WTC11 (cell line): ENCODE measurements at regions not wholly inside any gene's neighbourhood (a gene's known extent, or its start where the extent isn't known, plus 50 kb on each side); places are given as distances from the start of the nearest gene placed in this dataset.

Source experiments
- ATF6 ChIP-seq: sonication (generic); formaldehyde crosslinking; IDR thresholded peaks from 2 replicates; pipeline ENCODE4 v1.8.1; 2023; ENCODE audit warnings: mild to moderate bottlenecking, missing genetic modification reagents
- CBFB ChIP-seq: sonication (generic); formaldehyde crosslinking; IDR thresholded peaks from 2 replicates; pipeline ENCODE4 v1.8.1; 2022; ENCODE audit warnings: mild to moderate bottlenecking, low read depth, missing genetic modification reagents
- CTCF ChIP-seq: fragments of 200-600 bp; IDR thresholded peaks from 2 replicates; pipeline ENCODE4 v1.8.0; 2022; ENCODE audit warnings: antibody characterized with exemption
- KAT7 ChIP-seq: sonication (generic); formaldehyde crosslinking; IDR thresholded peaks from 2 replicates; pipeline ENCODE4 v1.8.1; 2023; ENCODE audit warnings: missing genetic modification reagents, mild to moderate bottlenecking, borderline replicate concordance
- MAX ChIP-seq: sonication (generic); formaldehyde crosslinking; IDR thresholded peaks from 2 replicates; pipeline ENCODE4 v1.8.0; 2022; ENCODE audit warnings: mild to moderate bottlenecking, missing genetic modification reagents
- NFE2L1 ChIP-seq: sonication (generic); formaldehyde crosslinking; IDR thresholded peaks from 2 replicates; pipeline ENCODE4 v1.8.1; 2023; ENCODE audit warnings: missing genetic modification reagents
- NR3C1 ChIP-seq: sonication (generic); formaldehyde crosslinking; conservative IDR thresholded peaks from 2 replicates; pipeline ENCODE4 v1.8.1; 2023; ENCODE audit warnings: low read depth, mild to moderate bottlenecking, missing genetic modification reagents
- SP1 ChIP-seq: sonication (generic); formaldehyde crosslinking; conservative IDR thresholded peaks from 2 replicates; pipeline ENCODE4 v1.8.1; 2022; ENCODE audit warnings: missing genetic modification reagents

- TF ChIP-seq CTCF (no peak), ATF6 (CRISPR knock-in tag) (no peak), NFE2L1 (CRISPR knock-in tag) (no peak), CBFB (CRISPR knock-in tag) (no peak), KAT7 (CRISPR knock-in tag) (no peak), NR3C1 (CRISPR knock-in tag) (no peak), SP1 (CRISPR knock-in tag) (no peak), MAX (CRISPR knock-in tag) (no peak)
These were observed 504.6 kb downstream of the KCTD8 start for GRCh38 chr4:43943998-43944397.
